ENCODE measurements at regions not wholly inside any gene's neighbourhood (a gene's known extent, or its start where the extent isn't known, plus 50 kb on each side); places are given as distances from the start of the nearest gene placed in this dataset.

DNA sequence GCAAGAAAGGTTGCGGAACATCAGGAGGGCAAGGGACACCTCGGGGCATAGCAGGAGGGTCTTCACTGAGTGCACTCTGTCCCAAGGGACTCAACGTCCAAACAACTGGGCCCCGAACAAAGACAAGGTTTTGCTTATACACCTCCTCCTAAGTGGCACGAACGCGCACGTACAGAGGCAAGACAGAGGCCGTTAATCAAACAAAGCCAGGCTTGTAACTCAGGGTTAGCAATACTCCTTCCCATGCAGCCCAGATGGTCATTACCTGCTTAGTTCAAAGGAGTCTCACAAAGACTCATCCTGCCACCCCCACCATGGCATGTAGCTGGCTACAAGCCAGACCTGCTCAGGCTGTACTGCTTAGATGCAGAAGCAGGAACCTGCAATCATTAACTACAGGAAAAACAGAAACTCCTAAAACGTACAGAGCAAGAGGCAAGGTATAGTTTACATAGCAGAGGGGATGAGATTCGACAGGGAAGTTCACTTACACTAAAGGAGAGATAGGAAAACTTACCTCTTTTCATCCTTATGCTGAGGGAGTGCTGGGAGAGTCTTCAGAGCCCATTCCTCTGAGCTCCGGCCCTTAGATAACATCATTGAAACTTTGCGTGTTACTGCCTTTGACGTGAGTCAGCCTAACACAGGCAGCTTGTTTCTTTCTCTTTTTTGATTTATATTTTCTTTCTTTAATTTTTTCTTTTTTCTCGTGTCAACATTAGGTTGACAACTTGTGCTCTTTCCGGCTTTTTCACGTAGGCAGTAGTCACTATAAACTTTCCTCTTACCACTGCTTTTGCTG, 1319.1 kb downstream of the TMEM121 start:
- peak; percentile 29 for ATAC-seq

DNA sequence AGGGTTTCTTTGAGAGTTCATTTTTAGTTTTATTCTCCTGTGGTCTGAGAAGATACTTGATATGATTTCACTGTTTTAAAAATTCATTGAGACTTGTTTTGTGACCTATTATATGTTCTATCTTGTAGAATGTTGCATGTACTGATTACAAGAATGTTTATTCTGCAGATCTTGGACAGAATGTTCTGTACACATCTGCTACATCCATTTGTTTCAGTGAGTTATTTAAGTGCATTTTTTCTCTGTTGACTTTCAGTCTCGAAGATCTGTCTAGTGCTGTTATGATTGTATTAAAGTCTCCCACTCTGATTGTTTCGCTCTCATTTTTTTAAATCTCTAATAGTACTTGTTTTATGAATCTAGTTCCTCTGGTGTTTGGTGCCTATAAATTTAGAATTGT, 1319.8 kb downstream of the TMEM121 start:
- no peak for ATAC-seq

DNA sequence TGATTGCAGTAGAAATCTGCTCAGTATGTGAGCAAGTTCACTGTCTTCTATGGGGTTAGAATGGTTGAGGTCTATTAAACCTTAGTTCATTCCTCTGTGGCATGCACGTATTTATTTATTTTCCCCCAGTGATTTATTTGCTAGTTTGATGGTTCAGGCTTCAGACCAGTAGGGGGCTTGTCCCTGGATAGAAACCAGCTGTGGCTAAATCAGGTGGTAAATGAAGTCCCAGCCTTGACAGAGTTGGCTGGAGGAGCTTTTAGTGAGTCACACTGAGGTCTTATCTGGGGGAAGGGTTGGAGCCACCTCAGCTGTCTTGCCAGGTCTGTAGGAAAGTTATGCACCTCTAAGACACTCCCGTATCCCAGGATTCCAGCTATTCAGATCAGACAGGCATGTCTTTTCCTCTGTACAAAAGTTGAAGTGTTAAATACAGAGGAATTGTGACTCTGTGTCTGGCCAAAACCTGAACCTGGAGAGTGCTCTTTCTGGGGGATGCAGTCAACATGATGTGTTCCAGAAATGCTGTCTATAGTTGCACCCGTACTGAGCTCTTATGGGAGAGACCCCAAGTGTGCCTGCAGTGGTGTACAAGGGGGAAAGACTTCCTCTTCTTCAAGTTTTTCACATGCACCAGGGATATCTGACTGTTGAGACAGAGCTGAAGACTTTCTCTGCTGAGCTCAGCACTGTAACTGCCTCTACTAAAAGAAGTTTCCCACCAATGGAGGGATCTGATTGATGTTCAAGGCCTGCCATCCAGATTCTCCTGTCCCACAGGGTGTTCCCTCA, 1322.1 kb downstream of the TMEM121 start:
- ATAC-seq, result no peak

DNA sequence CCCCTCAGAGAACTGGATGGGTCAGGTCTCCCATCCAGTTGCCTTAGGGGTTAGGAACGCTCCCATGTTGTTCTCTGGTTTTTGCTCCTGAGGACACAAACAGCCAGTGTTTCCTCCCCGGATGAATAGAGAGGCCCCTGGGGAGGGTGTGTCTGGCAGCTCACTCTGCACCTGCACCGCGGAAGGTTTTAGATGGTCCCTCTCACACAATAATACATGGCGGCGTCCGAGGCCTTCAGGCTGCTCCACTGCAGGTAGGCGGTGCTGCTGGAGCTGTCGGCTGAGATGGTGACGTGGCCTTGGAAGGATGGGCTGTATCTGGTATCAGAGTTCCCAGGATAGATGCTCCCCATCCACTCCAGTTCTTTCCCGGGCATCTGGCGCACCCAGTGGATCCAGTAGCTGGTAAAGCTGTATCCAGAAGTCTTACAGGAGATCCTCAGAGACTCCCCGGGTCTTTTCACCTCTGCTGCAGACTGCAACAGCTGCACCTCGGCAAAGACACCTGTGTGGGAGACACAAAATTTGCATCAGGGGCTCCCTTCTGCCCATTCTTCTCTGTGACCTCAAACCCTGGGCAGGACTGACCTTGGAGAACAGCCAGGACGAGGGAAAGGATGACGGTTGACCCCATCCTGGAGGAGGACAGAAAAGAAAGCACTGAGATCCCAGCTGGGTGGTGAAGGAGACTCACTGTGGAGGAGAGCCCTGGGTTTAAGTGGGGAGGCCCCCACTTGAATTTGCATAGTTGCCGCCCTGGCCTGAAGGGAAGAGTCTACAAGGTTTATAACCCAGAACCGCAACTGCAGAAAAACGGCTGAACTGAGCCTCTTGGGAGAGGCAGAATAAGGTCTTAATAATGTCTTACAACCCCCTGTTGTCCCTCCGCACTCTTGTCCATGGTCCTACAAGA, 1324.8 kb downstream of the TMEM121 start:
- ATAC-seq, result peak; percentile 60

DNA sequence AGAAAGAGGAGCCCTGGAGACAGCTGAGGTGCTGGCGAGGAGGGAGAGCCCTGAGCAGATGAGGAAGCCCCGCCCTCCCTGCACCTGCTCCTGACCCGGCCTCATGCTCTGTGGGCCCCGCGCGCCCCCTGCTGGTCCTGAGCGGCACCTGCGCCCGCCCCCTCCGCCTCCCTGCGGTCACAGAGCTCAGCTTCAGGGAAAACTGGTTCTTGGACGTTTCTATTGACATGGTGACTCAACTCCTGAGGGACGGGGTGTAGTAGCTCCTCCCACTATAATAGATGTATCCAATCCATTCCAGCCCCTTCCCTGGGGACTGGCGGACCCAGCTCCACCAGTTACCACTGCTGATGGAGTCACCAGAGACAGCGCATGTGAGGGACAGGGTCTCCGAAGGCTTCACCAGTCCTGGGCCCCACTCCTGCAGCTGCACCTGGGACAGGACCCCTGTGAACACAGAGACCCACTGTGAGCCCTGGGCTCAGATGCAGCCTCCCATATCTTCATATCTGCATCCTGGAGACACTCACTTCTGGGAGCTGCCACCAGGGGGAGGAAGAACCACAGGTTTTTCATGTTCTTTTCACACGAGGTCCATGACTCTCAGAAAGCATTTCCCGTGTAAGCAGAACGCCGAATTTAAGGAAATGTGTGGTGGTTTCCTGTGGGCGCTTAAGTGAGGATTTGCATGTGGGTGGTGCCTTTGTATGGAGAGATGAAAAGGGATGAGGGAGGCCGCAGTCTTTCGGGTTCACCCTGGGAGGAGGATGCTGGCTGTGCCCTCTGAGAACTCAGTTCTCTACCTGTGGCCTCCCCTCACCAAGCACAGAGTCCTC, 1346.4 kb downstream of the TMEM121 start:
- ATAC-seq, result peak; percentile 55

DNA sequence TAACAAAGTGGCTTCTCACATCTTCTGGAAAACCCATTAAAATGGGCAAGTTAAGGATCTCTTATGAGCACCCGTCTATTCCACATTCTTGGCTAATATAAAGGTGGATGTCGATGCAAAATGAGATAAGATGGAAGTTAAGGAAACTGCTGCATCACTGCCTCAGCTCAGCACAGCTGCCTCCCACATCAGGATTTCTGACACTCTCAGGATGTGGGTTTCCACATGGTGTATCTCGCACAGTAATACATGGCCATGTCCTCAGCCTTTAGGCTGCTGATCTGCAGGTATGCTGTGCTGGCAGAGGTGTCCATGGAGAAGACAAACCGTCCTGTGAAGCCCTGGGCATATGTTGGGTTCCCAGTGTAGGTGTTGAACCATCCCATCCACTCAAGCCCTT, 1348.0 kb downstream of the TMEM121 start:
- no peak for ATAC-seq

DNA sequence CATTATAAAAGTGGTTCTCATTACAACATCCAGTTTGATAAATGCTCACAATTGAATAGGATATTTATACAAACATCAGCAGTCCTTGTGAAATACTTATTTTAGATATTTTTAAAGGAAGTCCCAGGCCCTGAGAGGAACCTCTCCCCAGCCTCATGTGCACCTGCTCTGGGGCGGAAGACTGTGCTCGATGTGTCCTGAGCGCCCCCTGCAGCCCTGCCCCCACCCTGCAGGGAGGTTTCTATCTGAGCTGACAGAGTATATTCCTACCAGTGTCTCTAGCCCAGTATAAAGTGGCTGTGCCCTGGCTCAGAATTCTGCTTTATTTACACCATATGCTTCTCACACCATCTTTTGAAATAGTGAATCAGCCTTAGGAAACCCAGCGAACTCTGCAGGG, 1349.1 kb downstream of the TMEM121 start:
- ATAC-seq, result no peak

DNA sequence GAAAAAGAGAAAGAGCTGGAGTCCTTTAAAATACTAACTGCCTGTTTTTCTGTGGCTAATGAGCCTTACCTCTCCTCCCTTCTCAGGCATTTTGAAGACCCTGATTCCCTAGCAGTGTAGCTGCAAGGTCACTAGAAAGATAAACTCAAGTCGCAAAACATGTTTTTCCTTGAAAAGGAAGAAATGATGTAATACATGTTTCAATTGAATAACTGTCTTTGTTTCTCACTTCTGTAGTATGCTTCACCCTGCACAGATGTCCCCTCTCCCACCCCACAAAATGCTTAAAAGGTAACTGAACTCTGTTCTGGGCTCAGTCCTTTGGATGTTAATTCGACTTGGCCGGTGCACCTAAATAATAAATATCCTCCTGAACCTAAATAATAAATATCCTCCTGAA, 1350.3 kb downstream of the TMEM121 start:
- ATAC-seq, result no peak

DNA sequence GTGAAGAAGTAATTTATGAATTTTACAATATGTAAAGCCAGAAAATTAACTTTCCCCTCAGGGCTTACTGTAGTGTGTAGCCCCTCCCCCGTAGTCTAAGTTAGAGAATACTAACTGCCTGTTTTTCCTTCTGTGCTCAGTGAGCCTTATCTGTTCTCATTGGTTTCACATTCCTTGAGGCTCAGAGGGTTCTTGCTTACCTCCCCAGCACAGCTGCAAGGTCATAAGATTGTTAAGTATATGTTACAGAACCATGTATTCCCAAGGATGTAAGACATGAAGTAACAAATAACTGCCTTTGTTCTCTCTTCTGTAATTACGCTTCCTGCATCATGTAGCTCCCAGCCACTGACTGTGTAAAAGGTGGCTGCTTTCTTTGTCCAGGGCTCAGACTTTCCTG, 1351.1 kb downstream of the TMEM121 start:
- no peak for ATAC-seq

DNA sequence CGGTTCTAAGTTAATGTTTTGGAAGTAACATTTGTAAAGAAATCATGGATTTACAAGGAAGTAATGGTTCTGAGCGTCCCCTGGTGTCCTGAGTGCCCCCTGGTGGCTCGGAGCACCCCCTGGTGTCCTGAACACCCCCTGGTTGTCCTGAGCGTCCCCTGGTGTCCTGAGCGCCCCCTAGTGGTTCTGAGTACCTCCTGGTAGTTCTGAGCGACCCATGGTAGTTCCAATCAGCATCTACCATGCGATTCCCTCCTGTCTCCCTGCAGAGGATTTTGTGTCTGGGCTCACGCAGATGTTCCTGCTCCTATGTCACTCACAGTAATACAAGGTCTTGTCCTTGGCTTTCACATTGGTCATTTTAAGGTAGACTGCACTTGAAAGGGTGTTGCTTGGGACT, 1352.9 kb downstream of the TMEM121 start:
- ATAC-seq, result no peak

DNA sequence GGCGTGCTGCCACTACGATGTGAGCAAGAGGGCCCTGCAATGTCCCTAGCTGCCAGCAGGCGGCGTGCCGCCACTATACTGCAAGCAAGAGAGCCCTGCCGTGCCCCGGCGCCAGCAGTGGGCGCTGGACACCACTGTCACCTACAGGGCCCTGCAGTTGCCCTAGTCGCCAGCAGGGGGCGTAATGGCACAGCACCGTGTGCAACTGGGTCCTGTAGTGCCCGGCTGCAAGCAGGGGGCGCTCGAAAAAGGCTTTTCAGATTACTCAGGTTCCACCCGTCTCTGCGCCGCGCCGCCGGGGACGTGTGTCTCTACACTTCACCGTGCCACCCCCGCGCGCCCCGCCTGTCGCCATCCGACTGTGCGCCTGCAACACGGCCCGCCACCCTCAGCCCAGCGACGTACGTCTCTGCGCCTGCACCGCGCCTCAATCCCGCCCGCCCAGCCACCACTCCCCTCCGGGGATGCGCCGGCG, 1356.9 kb downstream of the TMEM121 start:
- ATAC-seq, result no peak
